MM.1S (cell line): ENCODE measurements at regions not wholly inside any gene's neighbourhood (a gene's known extent, or its start where the extent isn't known, plus 50 kb on each side); places are given as distances from the start of the nearest gene placed in this dataset.
"Not testable (repeated sequence)": the region's sequence is repeated elsewhere in the genome, so short reads cannot be mapped to it uniquely, and the experiment has no call there.

Experiments used
- CTCF ChIP-seq: fragments of 300-600 bp; sonication (generic); IDR thresholded peaks from 2 replicates; pipeline ENCODE4 v1.5.1; 2016; ENCODE audit warnings: antibody characterized with exemption, low read length, mixed read lengths
- EZH2 ChIP-seq: fragments of 300-600 bp; sonication (generic); optimal IDR thresholded peaks from 2 replicates; pipeline ENCODE3; 2017; ENCODE audit warnings: low read depth, mild to moderate bottlenecking, antibody characterized with exemption, low read length, mixed read lengths

GRCh38 chr17:12239021-12239420, 218.3 kb downstream of the MAP2K4 start:
- TF ChIP-seq EZH2, CTCF: not testable (repeated sequence)
